SK-N-SH treated with all-trans-retinoic acid at 6 μM for 48 hours (cell line): ENCODE measurements at regions not wholly inside any gene's neighbourhood (a gene's known extent, or its start where the extent isn't known, plus 50 kb on each side); places are given as distances from the start of the nearest gene placed in this dataset.

Experiments
- CREB5 ChIP-seq: fragments of 250-450 bp; sonication (Bioruptor Pico); IDR thresholded peaks from 2 replicates; pipeline ENCODE4 v1.5.1; 2020; ENCODE audit warnings: low read depth, mild to moderate bottlenecking, moderate library complexity
- ESRRG ChIP-seq: fragments of 250-450 bp; sonication (Bioruptor Pico); IDR thresholded peaks from 2 replicates; pipeline ENCODE4 v1.6.1; 2021; ENCODE audit warnings: mild to moderate bottlenecking
- OSR1 ChIP-seq: fragments of 250-450 bp; sonication (Bioruptor Pico); IDR thresholded peaks from 2 replicates; pipeline ENCODE4 v1.8.0; 2022; ENCODE audit warnings: moderate library complexity, mild to moderate bottlenecking, inconsistent platforms
- PATZ1 ChIP-seq: fragments of 250-450 bp; sonication (Bioruptor Pico); IDR thresholded peaks from 2 replicates; pipeline ENCODE4 v1.8.0; 2020; ENCODE audit warnings: mild to moderate bottlenecking, moderate library complexity, borderline replicate concordance
- TSHZ2 ChIP-seq: fragments of 250-450 bp; sonication (Bioruptor Pico); IDR thresholded peaks from 2 replicates; pipeline ENCODE4 v1.5.0; 2020; ENCODE audit warnings: mild to moderate bottlenecking, moderate library complexity

- TF ChIP-seq ESRRG (CRISPR knock-in tag) (no peak), OSR1 (no peak), TSHZ2 (CRISPR knock-in tag) (no peak), PATZ1 (CRISPR knock-in tag) (no peak), CREB5 (no peak)
These were observed 82.1 kb upstream of the PPP2R2D start for GRCh38 chr10:131818510-131819234.
